GM18951 (cell line): ENCODE measurements at regions not wholly inside any gene's neighbourhood (a gene's known extent, or its start where the extent isn't known, plus 50 kb on each side); places are given as distances from the start of the nearest gene placed in this dataset.

Source experiments
- POLR2A ChIP-seq: IDR thresholded peaks from 4 replicates; pipeline ENCODE4 v1.6.1; 2011; ENCODE audit warnings: mild to moderate bottlenecking; ENCODE audit not compliant: insufficient read length, insufficient read depth; ENCODE audit errors: extremely low read depth
- in situ Hi-C: fragments of 300-500 bp; cut with MboI; formaldehyde crosslinking; loops from one replicate; pipeline ENCODE4 v1.12.0; 2022; ENCODE audit warnings: low sequenced_read_pairs, mixed read lengths, inconsistent platforms; ENCODE audit not compliant: unreplicated experiment

- no peak for TF ChIP-seq POLR2A
- in situ Hi-C loops, result no loop called here
Observed at GRCh38 chr15:66832664-66833063, 130.6 kb downstream of the SMAD6 start.

GRCh38 chr15:66833371-66833770, 131.3 kb downstream of the SMAD6 start:
- no peak for TF ChIP-seq POLR2A

GRCh38 chr15:66833803-66834202, 131.8 kb downstream of the SMAD6 start:
- in situ Hi-C loops, result no loop called here
- TF ChIP-seq POLR2A, result no peak

More at GRCh38 chr15:66833371-66833770, 131.3 kb downstream of the SMAD6 start:
- in situ Hi-C loops, result no loop called here

- TF ChIP-seq POLR2A, result no peak
Observed at GRCh38 chr15:66834881-66835878, 133.1 kb downstream of the SMAD6 start.

GRCh38 chr15:66836231-66837030, 134.4 kb downstream of the SMAD6 start:
- TF ChIP-seq POLR2A, result no peak
- in situ Hi-C loops, result no loop called here

More at GRCh38 chr15:66834881-66835878, 133.1 kb downstream of the SMAD6 start:
- in situ Hi-C loops, result no loop called here

GRCh38 chr15:66838202-66838601, 136.2 kb downstream of the SMAD6 start:
- in situ Hi-C loops, result no loop called here
- no peak for TF ChIP-seq POLR2A

- in situ Hi-C loops, result no loop called here
Observed at GRCh38 chr15:66838671-66839239, 136.7 kb downstream of the SMAD6 start.

GRCh38 chr15:66839506-66840112, 137.6 kb downstream of the SMAD6 start:
- TF ChIP-seq POLR2A, result no peak
- in situ Hi-C loops, result no loop called here

More at GRCh38 chr15:66838671-66839239, 136.7 kb downstream of the SMAD6 start:
- TF ChIP-seq POLR2A, result no peak

DNA sequence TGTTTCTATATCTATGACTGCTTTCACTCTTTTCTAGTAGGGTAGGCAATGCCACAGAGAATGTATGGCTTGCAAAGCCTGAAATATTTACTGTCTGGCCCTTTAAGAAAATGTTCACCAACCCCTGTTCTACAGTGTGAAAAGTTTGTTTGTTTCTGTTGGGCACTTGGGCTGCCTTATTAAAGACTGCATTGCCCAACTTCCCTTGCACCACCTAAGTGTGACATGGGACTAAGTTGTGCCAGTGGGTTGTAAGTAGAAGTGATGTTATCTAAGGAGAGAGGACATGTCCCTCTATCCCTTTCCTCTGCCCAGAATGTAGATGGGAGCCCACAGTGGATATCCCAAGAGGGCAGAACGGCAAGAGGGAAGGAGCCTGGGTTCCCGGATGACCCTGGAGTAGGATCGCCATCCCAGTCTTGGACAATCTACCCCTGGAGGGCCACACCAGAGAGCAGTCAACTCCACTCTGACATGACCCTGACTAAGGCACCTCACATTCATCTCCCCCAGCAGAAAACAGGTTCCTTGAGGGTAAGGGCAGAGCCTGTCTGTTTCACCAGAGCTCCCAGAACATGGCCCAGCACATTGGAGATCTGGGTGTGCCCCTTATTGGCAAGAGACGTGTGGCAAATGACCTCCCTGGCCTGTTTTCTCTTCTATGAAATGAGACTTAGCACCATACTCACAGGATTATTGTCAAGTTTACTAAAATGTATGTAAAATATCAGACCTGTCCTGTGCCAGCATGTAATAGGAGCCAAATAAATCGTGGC, 138.8 kb downstream of the SMAD6 start:
- TF ChIP-seq POLR2A, result no peak
- in situ Hi-C loops, result no loop called here

DNA sequence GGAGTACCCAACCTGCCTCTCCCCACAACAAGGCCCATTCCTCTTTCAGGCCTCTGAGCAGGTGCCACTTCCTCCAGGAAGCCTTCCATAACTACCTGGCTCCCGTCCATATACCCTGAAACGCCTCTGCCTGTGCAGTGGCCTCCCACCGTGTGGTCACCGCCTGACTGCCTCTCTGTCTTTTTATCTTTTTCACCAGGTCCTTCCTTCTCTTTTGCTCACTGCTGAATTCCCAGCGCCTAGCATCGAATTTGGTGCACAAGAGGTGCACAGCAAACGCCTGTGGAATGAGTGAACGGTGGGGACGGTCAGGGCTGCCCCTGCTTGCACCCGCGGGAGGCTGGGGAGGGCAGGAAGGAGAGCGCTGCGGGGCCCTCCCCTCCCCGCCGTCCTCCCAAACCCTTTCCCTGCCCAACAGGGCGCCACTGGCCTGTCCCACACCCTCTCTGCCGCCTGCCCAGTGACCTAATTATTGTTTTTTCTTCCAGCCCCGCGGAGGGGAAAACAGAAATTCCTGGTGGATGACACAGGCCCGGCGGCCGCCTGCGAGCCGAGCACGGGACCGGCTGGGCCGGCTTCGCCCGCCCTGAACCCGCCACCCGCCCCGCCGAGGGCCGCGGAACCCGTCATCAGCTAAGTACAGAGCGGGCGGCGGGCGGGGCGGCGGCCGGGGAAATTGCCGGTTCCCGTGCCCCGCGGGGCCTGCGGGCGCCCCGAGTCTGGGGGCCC, 140.1 kb downstream of the SMAD6 start:
- in situ Hi-C loops, result no loop called here
- no peak for TF ChIP-seq POLR2A

- in situ Hi-C loops, result no loop called here
Observed at GRCh38 chr15:66842710-66843441, 140.8 kb downstream of the SMAD6 start.

GRCh38 chr15:66843581-66843980, 141.5 kb downstream of the SMAD6 start:
- in situ Hi-C loops, result no loop called here
- TF ChIP-seq POLR2A, result no peak

More at GRCh38 chr15:66842710-66843441, 140.8 kb downstream of the SMAD6 start:
- TF ChIP-seq POLR2A, result no peak
